GM12891 (cell line): ENCODE measurements at regions not wholly inside any gene's neighbourhood (a gene's known extent, or its start where the extent isn't known, plus 50 kb on each side); places are given as distances from the start of the nearest gene placed in this dataset.

Experiments used
- PAX5 ChIP-seq: IDR thresholded peaks from 2 replicates; pipeline ENCODE4 v1.6.1; 2011; ENCODE audit warnings: low read length, moderate library complexity, mild to moderate bottlenecking; ENCODE audit not compliant: insufficient read depth, severe bottlenecking
- POLR2A ChIP-seq: IDR thresholded peaks from 2 replicates; pipeline ENCODE4 v1.6.1; 2011; ENCODE audit warnings: low read depth, low read length, control low read depth
- TAF1 ChIP-seq: IDR thresholded peaks from 2 replicates; pipeline ENCODE4 v1.6.1; 2011; ENCODE audit warnings: low read depth, low read length, control low read depth

DNA sequence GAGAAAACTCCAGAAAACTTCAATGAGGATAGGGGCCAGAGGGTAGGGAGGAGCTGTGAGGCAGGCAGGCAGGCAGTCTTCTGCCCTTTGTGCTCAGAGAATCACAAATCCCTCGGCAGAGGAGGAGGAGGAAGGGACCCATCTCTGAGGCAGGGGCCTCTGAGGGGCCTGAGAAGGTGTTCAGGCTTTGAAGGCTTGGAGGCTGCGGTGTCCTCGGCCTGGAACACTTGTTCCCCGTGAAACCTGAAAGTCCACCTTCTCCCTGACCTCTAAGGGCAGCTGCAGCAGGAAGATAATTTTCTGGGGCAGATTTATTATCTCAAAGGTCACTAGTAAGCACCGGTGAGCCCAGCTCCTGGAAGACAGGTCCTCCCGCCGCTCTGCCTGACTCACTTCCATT, 200.3 kb upstream of the BCOR start:
- no peak for TF ChIP-seq TAF1
- no peak for TF ChIP-seq POLR2A
- no peak for TF ChIP-seq PAX5
